A549 (cell line): ENCODE measurements at regions not wholly inside any gene's neighbourhood (a gene's known extent, or its start where the extent isn't known, plus 50 kb on each side); places are given as distances from the start of the nearest gene placed in this dataset.

ENCODE experiments used
- ATAC-seq, 2 experiments: fragments of 200-7000 bp in 1 of 2; fragments of >200 bp in 1 of 2; cut with Nextera tagmentation in 1 of 2; cut with Tn5 transposase in 1 of 2; 3 replicates each; pipeline versions ENCODE4 v1.8.0 to v1.9.1; 2018 to 2020; ENCODE audit warnings: mild to moderate bottlenecking in 1 of 2, moderate library complexity in 1 of 2
- CTCF ChIA-PET: fragments of 300-600 bp; sonication (Branson Sonifier 250); formaldehyde crosslinking; extraction: SDS; loops from one replicate; lab custom pipeline; 2021; ENCODE audit warnings: antibody characterized with exemption, inconsistent platforms; lab: Yijun Ruan, JAX
- POLR2A ChIA-PET: fragments of 350-600 bp; formaldehyde crosslinking; extraction: SDS; loops from one replicate; lab custom pipeline; 2021; ENCODE audit warnings: antibody characterized with exemption, inconsistent platforms; lab: Yijun Ruan, JAX
- DNase-seq, 2 experiments: peaks; one replicate each; pipeline versions ENCODE4 v3.0.0 to v3.0.0-alpha.2; 2011 to 2016; ENCODE audit warnings: low read depth in 1 of 2, low spot score in 1 of 2
- FAIRE-seq: peaks from 2 replicates; lab custom pipeline; 2011; peaks lifted over from hg19 to GRCh38; lab: Jason Lieb, UNC
- H3K27ac ChIP-seq, 2 experiments: fragments of >200 bp; sonication (Bioruptor Twin); formaldehyde crosslinking; 3 replicates each; pipeline ENCODE4 v1.5.1; 2016 to 2017
- H3K4me1 ChIP-seq: fragments of >200 bp; sonication (Bioruptor Twin); formaldehyde crosslinking; 3 replicates; pipeline ENCODE4 v1.6.1; 2016
- H3K4me2 ChIP-seq: fragments of >200 bp; sonication (Bioruptor Twin); formaldehyde crosslinking; 3 replicates; pipeline ENCODE4 v1.6.1; 2016
- H3K4me3 ChIP-seq: fragments of >200 bp; sonication (Bioruptor Twin); formaldehyde crosslinking; 3 replicates; pipeline ENCODE4 v1.5.1; 2016
- H3K9me3 ChIP-seq: fragments of >200 bp; sonication (Bioruptor Twin); formaldehyde crosslinking; 3 replicates; pipeline ENCODE4 v1.6.1; 2016
- CBX2 ChIP-seq: fragments of 200-600 bp; sonication (generic); IDR thresholded peaks from 2 replicates; pipeline ENCODE4 v1.6.1; 2016; ENCODE audit warnings: low read depth, mild to moderate bottlenecking, borderline replicate concordance
- CBX8 ChIP-seq: fragments of 200-600 bp; sonication (generic); IDR thresholded peaks from 2 replicates; pipeline ENCODE4 v1.6.1; 2016
- CHD2 ChIP-seq: fragments of 150-350 bp; IDR thresholded peaks from 2 replicates; pipeline ENCODE4 v1.6.1; 2014; ENCODE audit warnings: low read length; ENCODE audit not compliant: partially characterized antibody
- EHMT2 ChIP-seq: fragments of 200-600 bp; sonication (generic); IDR thresholded peaks from 2 replicates; pipeline ENCODE4 v1.6.1; 2016; ENCODE audit warnings: antibody characterized with exemption, low read depth, mild to moderate bottlenecking, moderate library complexity
- FOXS1 ChIP-seq: fragments of 250-450 bp; sonication (Bioruptor Pico); IDR thresholded peaks from 2 replicates; pipeline ENCODE4 v1.5.0; 2020; ENCODE audit warnings: mild to moderate bottlenecking, moderate library complexity
- HDAC2 ChIP-seq: fragments of 200-600 bp; sonication (generic); IDR thresholded peaks from 2 replicates; pipeline ENCODE4 v1.6.1; 2016
- HEYL ChIP-seq: fragments of 250-450 bp; sonication (Bioruptor Pico); IDR thresholded peaks from 2 replicates; pipeline ENCODE4 v1.8.0; 2021; ENCODE audit warnings: mild to moderate bottlenecking, moderate library complexity
- HOXA7 ChIP-seq: fragments of 250-450 bp; sonication (Bioruptor Pico); IDR thresholded peaks from 2 replicates; pipeline ENCODE4 v1.5.0; 2020; ENCODE audit warnings: mild to moderate bottlenecking, moderate library complexity
- HOXB13 ChIP-seq: fragments of 250-450 bp; sonication (Bioruptor Pico); IDR thresholded peaks from 2 replicates; pipeline ENCODE4 v1.5.0; 2020; ENCODE audit warnings: low read depth, mild to moderate bottlenecking, moderate library complexity
- HOXB5 ChIP-seq: fragments of 250-450 bp; sonication (Bioruptor Pico); IDR thresholded peaks from 2 replicates; pipeline ENCODE4 v1.5.0; 2020; ENCODE audit warnings: mild to moderate bottlenecking, moderate library complexity
- JUN ChIP-seq, 2 experiments: fragments of >200 bp; sonication (Bioruptor Twin); formaldehyde crosslinking; IDR thresholded peaks; 2 replicates in 1 of 2; 3 replicates in 1 of 2; pipeline ENCODE4 v1.6.1; 2016 to 2017
- JUNB ChIP-seq: fragments of >200 bp; sonication (Bioruptor Twin); formaldehyde crosslinking; IDR thresholded peaks from 2 replicates; pipeline ENCODE4 v1.6.1; 2016
- MAFK ChIP-seq: fragments of 450-650 bp; IDR thresholded peaks from 2 replicates; pipeline ENCODE4 v1.6.1; 2014; ENCODE audit not compliant: partially characterized antibody
- MAZ ChIP-seq: fragments of 150-350 bp; IDR thresholded peaks from 2 replicates; pipeline ENCODE4 v1.6.1; 2014; ENCODE audit warnings: antibody characterized with exemption, low read depth, low read length, borderline replicate concordance
- MYC ChIP-seq: IDR thresholded peaks from 2 replicates; pipeline ENCODE4 v1.6.1; 2012; ENCODE audit warnings: mild to moderate bottlenecking, inconsistent platforms, low read length, improper control_type of control experiment, borderline replicate concordance
- NPAS2 ChIP-seq: fragments of 250-450 bp; sonication (Bioruptor Pico); IDR thresholded peaks from 2 replicates; pipeline ENCODE4 v1.8.0; 2022; ENCODE audit warnings: mild to moderate bottlenecking, moderate library complexity, borderline replicate concordance
- NR3C1 ChIP-seq: fragments of >200 bp; sonication (Bioruptor Twin); formaldehyde crosslinking; IDR thresholded peaks from 3 replicates; pipeline ENCODE4 v1.6.1; 2017
- PHF8 ChIP-seq: fragments of 200-600 bp; sonication (generic); IDR thresholded peaks from 2 replicates; pipeline ENCODE4 v1.6.1; 2016; ENCODE audit warnings: low read depth, mild to moderate bottlenecking, antibody characterized with exemption, moderate library complexity, borderline replicate concordance
- POLR2AphosphoS2 ChIP-seq: conservative IDR thresholded peaks from 2 replicates; pipeline ENCODE4 v1.6.1; 2012; ENCODE audit warnings: low read length, improper control_type of control experiment, inconsistent platforms
- RNF2 ChIP-seq: fragments of 200-600 bp; sonication (generic); IDR thresholded peaks from 2 replicates; pipeline ENCODE4 v1.6.1; 2016; ENCODE audit warnings: low read depth, mild to moderate bottlenecking, antibody characterized with exemption, moderate library complexity, borderline replicate concordance
- SMC3 ChIP-seq: fragments of >200 bp; sonication (Bioruptor Twin); formaldehyde crosslinking; IDR thresholded peaks from 3 replicates; pipeline ENCODE4 v1.6.1; 2018; ENCODE audit warnings: inconsistent platforms
- SREBF2 ChIP-seq: fragments of 450-650 bp; IDR thresholded peaks from 2 replicates; pipeline ENCODE4 v1.6.1; 2014; ENCODE audit warnings: mild to moderate bottlenecking, moderate library complexity
- TFCP2L1 ChIP-seq: fragments of 250-450 bp; sonication (Bioruptor Pico); IDR thresholded peaks from 2 replicates; pipeline ENCODE4 v1.5.0; 2021; ENCODE audit warnings: mild to moderate bottlenecking
- TP53 ChIP-seq: fragments of 250-450 bp; sonication (Bioruptor Pico); IDR thresholded peaks from 2 replicates; pipeline ENCODE4 v1.5.0; 2021; ENCODE audit warnings: mild to moderate bottlenecking, moderate library complexity
- ZC3H11A ChIP-seq: fragments of 450-650 bp; IDR thresholded peaks from 2 replicates; pipeline ENCODE4 v1.6.1; 2014; ENCODE audit warnings: antibody characterized with exemption, mild to moderate bottlenecking
- ZSCAN20 ChIP-seq: fragments of 250-450 bp; sonication (Bioruptor Pico); IDR thresholded peaks from 2 replicates; pipeline ENCODE4 v1.8.0; 2022; ENCODE audit warnings: mild to moderate bottlenecking, moderate library complexity
- WGBS: methylation state at CpG from one replicate; pipeline ENCODE4 v1.1.6; 2017; ENCODE audit errors: missing lambda C conversion rate; 5-methylcytosine and 5-hydroxymethylcytosine counted together
- TF ChIP-seq, protein P1 (sequence below): fragments of >200 bp; sonication (Bioruptor Twin); formaldehyde crosslinking; IDR thresholded peaks from 3 replicates; pipeline ENCODE4 v1.5.1; 2016
- TF ChIP-seq, protein P2 (sequence below): fragments of 450-650 bp; IDR thresholded peaks from 2 replicates; pipeline ENCODE4 v1.6.1; 2014; ENCODE audit warnings: antibody characterized with exemption
- TF ChIP-seq, protein P3 (sequence below): IDR thresholded peaks from 2 replicates; pipeline ENCODE4 v1.6.1; 2012
- TF ChIP-seq, protein P4 (sequence below): fragments of 250-450 bp; sonication (Bioruptor Pico); IDR thresholded peaks from 2 replicates; pipeline ENCODE4 v1.5.0; 2020; ENCODE audit warnings: low read depth, mild to moderate bottlenecking, moderate library complexity

DNA sequence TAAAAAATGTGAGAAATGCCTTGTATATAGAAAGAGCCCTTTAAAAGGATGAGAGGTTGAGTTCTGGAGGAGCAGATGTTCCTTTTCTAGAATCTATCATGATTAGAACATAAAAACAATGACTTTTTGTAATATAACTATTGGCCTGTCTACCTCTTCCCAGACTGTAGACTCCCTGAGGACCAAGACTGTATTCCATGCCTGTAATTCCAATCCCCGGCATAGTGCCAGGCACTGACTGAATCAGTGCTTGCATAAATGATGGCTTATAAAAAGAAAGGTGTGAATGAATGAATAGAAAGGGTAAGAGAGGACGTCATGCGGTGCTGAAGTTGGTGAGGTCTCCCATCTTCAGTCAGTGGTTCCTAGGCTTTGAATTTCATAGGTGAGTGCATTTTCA lies 92.6 kb upstream of the GDNF start:
- ATAC-seq: no peak

DNA sequence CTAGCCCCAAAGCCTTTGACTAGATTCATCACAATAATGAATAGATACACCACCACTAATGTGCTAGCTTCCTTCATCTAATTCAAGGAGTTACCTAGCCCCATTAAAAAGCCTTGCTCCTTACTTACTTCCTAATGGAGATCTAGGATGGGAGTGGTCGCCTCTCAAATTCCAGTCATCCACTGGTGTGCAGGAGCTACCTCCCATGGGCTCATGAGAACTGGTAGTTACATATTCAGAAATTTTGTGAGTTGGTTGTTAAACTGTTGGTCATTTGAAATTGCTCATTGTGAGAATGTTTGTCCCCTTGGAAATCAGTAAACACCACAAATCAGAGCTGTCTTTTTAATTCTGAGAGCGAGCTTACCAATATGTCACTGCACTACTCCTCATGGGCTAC lies 91.7 kb upstream of the GDNF start:
- Histone ChIP-seq H3K4me1 (no peaks in the 10 kb centered on the region), H3K4me2 (no peak overlapping the region), H3K9me3 (no peaks in the 10 kb centered on the region), H3K27ac (no peak overlapping the region), H3K4me3 (no peak overlapping the region)
- FAIRE-seq (no peak), ATAC-seq (no peak), DNase-seq (no peak)
- TF ChIP-seq HOXB5 (CRISPR knock-in tag) (no peak), HDAC2 (no peak), SREBF2 (no peak), MAZ (no peak), FOXS1 (no peak), NPAS2 (no peak), HOXA7 (CRISPR knock-in tag) (no peak), JUN (IDR thresholded peaks at IDR 0.05) (no peak), JUNB (no peak), NR3C1 (no peak), PHF8 (no peak), TP53 (no peak), HEYL (no peak), ZSCAN20 (CRISPR knock-in tag) (no peak), POLR2AphosphoS2 (no peak), CBX2 (no peak), CHD2 (no peak), EHMT2 (no peak)
- TF ChIP-seq, protein P1, sequence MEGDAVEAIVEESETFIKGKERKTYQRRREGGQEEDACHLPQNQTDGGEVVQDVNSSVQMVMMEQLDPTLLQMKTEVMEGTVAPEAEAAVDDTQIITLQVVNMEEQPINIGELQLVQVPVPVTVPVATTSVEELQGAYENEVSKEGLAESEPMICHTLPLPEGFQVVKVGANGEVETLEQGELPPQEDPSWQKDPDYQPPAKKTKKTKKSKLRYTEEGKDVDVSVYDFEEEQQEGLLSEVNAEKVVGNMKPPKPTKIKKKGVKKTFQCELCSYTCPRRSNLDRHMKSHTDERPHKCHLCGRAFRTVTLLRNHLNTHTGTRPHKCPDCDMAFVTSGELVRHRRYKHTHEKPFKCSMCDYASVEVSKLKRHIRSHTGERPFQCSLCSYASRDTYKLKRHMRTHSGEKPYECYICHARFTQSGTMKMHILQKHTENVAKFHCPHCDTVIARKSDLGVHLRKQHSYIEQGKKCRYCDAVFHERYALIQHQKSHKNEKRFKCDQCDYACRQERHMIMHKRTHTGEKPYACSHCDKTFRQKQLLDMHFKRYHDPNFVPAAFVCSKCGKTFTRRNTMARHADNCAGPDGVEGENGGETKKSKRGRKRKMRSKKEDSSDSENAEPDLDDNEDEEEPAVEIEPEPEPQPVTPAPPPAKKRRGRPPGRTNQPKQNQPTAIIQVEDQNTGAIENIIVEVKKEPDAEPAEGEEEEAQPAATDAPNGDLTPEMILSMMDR: no peak
- CTCF ChIA-PET: no interaction called here
- 61% methylated on average over 2 of the region's 2 CpGs for WGBS
- POLR2A ChIA-PET: no interaction called here

More for the DNA sequence above, 92.6 kb upstream of the GDNF start:
- H3K9me3 ChIP-seq: no peaks in the 10 kb centered on the region
- CTCF ChIA-PET: no interaction called here
- DNase-seq (no peak), FAIRE-seq (no peak)
- no peaks in the 10 kb centered on the region for H3K4me1 ChIP-seq
- H3K4me2 ChIP-seq: no peak overlapping the region
- no peak overlapping the region for H3K4me3 ChIP-seq
- 18% methylated on average over 3 of the region's 3 CpGs for WGBS
- POLR2A ChIA-PET: no interaction called here
- no peak for TF ChIP-seq SMC3
- no peak for TF ChIP-seq MYC
- TF ChIP-seq ZC3H11A: no peak
- TF ChIP-seq RNF2: no peak
- TF ChIP-seq, protein P2, sequence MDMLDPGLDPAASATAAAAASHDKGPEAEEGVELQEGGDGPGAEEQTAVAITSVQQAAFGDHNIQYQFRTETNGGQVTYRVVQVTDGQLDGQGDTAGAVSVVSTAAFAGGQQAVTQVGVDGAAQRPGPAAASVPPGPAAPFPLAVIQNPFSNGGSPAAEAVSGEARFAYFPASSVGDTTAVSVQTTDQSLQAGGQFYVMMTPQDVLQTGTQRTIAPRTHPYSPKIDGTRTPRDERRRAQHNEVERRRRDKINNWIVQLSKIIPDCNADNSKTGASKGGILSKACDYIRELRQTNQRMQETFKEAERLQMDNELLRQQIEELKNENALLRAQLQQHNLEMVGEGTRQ: no peak
- no peak for TF ChIP-seq PHF8
- no peak for TF ChIP-seq MAFK
- no peak for TF ChIP-seq HOXB13
- TF ChIP-seq CBX8: no peak
- no peak for TF ChIP-seq TFCP2L1 (CRISPR knock-in tag)
- TF ChIP-seq, protein P3, sequence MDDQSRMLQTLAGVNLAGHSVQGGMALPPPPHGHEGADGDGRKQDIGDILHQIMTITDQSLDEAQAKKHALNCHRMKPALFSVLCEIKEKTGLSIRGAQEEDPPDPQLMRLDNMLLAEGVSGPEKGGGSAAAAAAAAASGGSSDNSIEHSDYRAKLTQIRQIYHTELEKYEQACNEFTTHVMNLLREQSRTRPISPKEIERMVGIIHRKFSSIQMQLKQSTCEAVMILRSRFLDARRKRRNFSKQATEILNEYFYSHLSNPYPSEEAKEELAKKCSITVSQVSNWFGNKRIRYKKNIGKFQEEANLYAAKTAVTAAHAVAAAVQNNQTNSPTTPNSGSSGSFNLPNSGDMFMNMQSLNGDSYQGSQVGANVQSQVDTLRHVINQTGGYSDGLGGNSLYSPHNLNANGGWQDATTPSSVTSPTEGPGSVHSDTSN: no peak
- TF ChIP-seq, protein P4, sequence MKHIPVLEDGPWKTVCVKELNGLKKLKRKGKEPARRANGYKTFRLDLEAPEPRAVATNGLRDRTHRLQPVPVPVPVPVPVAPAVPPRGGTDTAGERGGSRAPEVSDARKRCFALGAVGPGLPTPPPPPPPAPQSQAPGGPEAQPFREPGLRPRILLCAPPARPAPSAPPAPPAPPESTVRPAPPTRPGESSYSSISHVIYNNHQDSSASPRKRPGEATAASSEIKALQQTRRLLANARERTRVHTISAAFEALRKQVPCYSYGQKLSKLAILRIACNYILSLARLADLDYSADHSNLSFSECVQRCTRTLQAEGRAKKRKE: no peak
- TF ChIP-seq FOXS1: no peak
- H3K27ac ChIP-seq: no peak overlapping the region
